H1 (cell line): ENCODE measurements at regions not wholly inside any gene's neighbourhood (a gene's known extent, or its start where the extent isn't known, plus 50 kb on each side); places are given as distances from the start of the nearest gene placed in this dataset.

Experiments used
- CTCF ChIA-PET: fragments of 300-600 bp; sonication (Branson Sonifier 250); formaldehyde crosslinking; loops from one replicate; lab custom pipeline; 2021; ENCODE audit not compliant: partially characterized antibody; lab: Charles Lee
- POLR2A ChIA-PET: fragments of 300-600 bp; sonication (Branson Sonifier 250); formaldehyde crosslinking; loops from one replicate; lab custom pipeline; 2021; ENCODE audit warnings: inconsistent platforms; ENCODE audit not compliant: partially characterized antibody; lab: Charles Lee
- DNase-seq, 2 experiments: peaks; one replicate each; pipeline versions ENCODE4 v3.0.0 to v3.0.0-alpha.2; 2010 to 2022; ENCODE audit warnings: low spot score in 2 of 2, low read depth in 1 of 2, mixed read lengths in 1 of 2
- FAIRE-seq: peaks from 2 replicates; lab custom pipeline; 2011; peaks lifted over from hg19 to GRCh38; lab: Jason Lieb, UNC
- H2AFZ ChIP-seq: 2 replicates; pipeline ENCODE4 v1.8.1; 2012; ENCODE audit warnings: low read length, inconsistent platforms
- H2AK5ac ChIP-seq: 2 replicates; pipeline ENCODE4 v1.6.1; 2013; ENCODE audit warnings: low read depth, low read length
- H2BK120ac ChIP-seq: replicated peaks from 2 replicates; pipeline ENCODE3; 2013; ENCODE audit warnings: low read depth, low read length, inconsistent platforms
- H2BK12ac ChIP-seq: 2 replicates; pipeline ENCODE4 v1.6.1; 2013; ENCODE audit warnings: low read depth, low read length
- H2BK15ac ChIP-seq: 2 replicates; pipeline ENCODE4 v1.6.1; 2013; ENCODE audit warnings: low read length
- H2BK20ac ChIP-seq: 2 replicates; pipeline ENCODE4 v1.6.1; 2013; ENCODE audit warnings: low read length
- H2BK5ac ChIP-seq: 2 replicates; pipeline ENCODE4 v1.6.1; 2013; ENCODE audit warnings: low read depth, low read length
- H3K14ac ChIP-seq: 2 replicates; pipeline ENCODE4 v1.6.1; 2013; ENCODE audit warnings: inconsistent platforms; ENCODE audit not compliant: insufficient read length
- H3K18ac ChIP-seq: 2 replicates; pipeline ENCODE4 v1.6.1; 2013; ENCODE audit warnings: low read length; ENCODE audit errors: extremely low read depth
- H3K23ac ChIP-seq: 2 replicates; pipeline ENCODE4 v1.6.1; 2013; ENCODE audit warnings: inconsistent platforms; ENCODE audit not compliant: insufficient read length
- H3K23me2 ChIP-seq: 2 replicates; pipeline ENCODE4 v1.6.1; 2013; ENCODE audit warnings: low read depth, low read length
- H3K27ac ChIP-seq: 2 replicates; pipeline ENCODE4 v1.6.1; 2011; ENCODE audit warnings: low read depth, low read length, inconsistent platforms
- H3K27me3 ChIP-seq, 4 experiments: replicated peaks in 1 of 4; 1 replicate in 1 of 4; 2 replicates in 3 of 4; pipeline versions ENCODE4 v1.6.1 to v1.8.1; 2011 to 2013; ENCODE audit warnings: low read length in 3 of 4, mild to moderate bottlenecking in 3 of 4, inconsistent platforms in 2 of 4, mixed read lengths in 2 of 4, moderate library complexity in 1 of 4; ENCODE audit not compliant: control insufficient read depth in 3 of 4, insufficient read depth in 3 of 4; ENCODE audit errors: extremely low read depth in 1 of 4
- H3K36me3 ChIP-seq, 4 experiments: 2 replicates each; pipeline versions ENCODE4 v1.6.1 to v1.8.1; 2011 to 2013; ENCODE audit warnings: mild to moderate bottlenecking in 4 of 4, low read length in 3 of 4, moderate library complexity in 2 of 4, control low read depth in 1 of 4, inconsistent platforms in 1 of 4; ENCODE audit not compliant: insufficient read depth in 4 of 4, control insufficient read depth in 2 of 4
- H3K4ac ChIP-seq: replicated peaks from 2 replicates; pipeline ENCODE3; 2013; ENCODE audit warnings: low read length, low read depth, mixed read lengths, inconsistent platforms; ENCODE audit not compliant: insufficient read length
- H3K4me1 ChIP-seq, 4 experiments: replicated peaks in 1 of 4; 1 replicate in 1 of 4; 2 replicates in 3 of 4; pipeline versions ENCODE4 v1.6.1 to v1.8.1; 2011 to 2013; ENCODE audit warnings: low read length in 3 of 4, inconsistent platforms in 2 of 4, mixed read lengths in 1 of 4; ENCODE audit not compliant: insufficient read depth in 4 of 4, control insufficient read depth in 3 of 4
- H3K4me2 ChIP-seq, 2 experiments: 2 replicates each; pipeline versions ENCODE4 v1.6.1 to v1.8.1; 2011 to 2013; ENCODE audit warnings: low read depth in 2 of 2, low read length in 2 of 2, control low read depth in 1 of 2, inconsistent platforms in 1 of 2, mild to moderate bottlenecking in 1 of 2; ENCODE audit not compliant: insufficient read depth in 1 of 2
- H3K4me3 ChIP-seq, 4 experiments: fragments of 200-600, 300-600 bp in 1 of 4; sonication (generic), shearing (Covaris generic), sonication (Bioruptor Twin) in 1 of 4; 2 replicates each; pipeline versions ENCODE4 v1.5.1 to v1.8.1; 2011 to 2016; ENCODE audit warnings: low read length in 4 of 4, low read depth in 3 of 4, control low read depth in 2 of 4, inconsistent platforms in 2 of 4, mild to moderate bottlenecking in 2 of 4, mixed read lengths in 1 of 4, moderate library complexity in 1 of 4; ENCODE audit not compliant: insufficient read depth in 2 of 4; ENCODE audit errors: extremely low read depth in 1 of 4
- H3K56ac ChIP-seq: replicated peaks from 2 replicates; pipeline ENCODE3; 2013; ENCODE audit warnings: low read depth, mild to moderate bottlenecking, mixed read lengths, low read length, inconsistent platforms; ENCODE audit not compliant: insufficient read length
- H3K79me1 ChIP-seq: 2 replicates; pipeline ENCODE4 v1.6.1; 2013; ENCODE audit warnings: low read depth, low read length, control low read depth
- H3K79me2 ChIP-seq, 2 experiments: 2 replicates each; pipeline versions ENCODE4 v1.6.1 to v1.8.1; 2012 to 2013; ENCODE audit warnings: low read length in 2 of 2, mild to moderate bottlenecking in 2 of 2, inconsistent platforms in 1 of 2; ENCODE audit not compliant: insufficient read depth in 2 of 2, control insufficient read depth in 1 of 2
- H3K9ac ChIP-seq, 4 experiments: replicated peaks in 1 of 4; 1 replicate in 1 of 4; 2 replicates in 3 of 4; pipeline versions ENCODE4 v1.6.1 to v1.8.1; 2011 to 2013; ENCODE audit warnings: low read depth in 3 of 4, low read length in 3 of 4, control low read depth in 2 of 4, mild to moderate bottlenecking in 2 of 4, moderate library complexity in 2 of 4, inconsistent platforms in 1 of 4; ENCODE audit errors: extremely low read depth in 1 of 4
- H3K9me3 ChIP-seq, 2 experiments: 2 replicates each; pipeline versions ENCODE4 v1.6.1 to v1.8.1; 2012 to 2013; ENCODE audit warnings: mild to moderate bottlenecking in 2 of 2, moderate library complexity in 2 of 2, control low read depth in 1 of 2, inconsistent platforms in 1 of 2, low read depth in 1 of 2, low read length in 1 of 2, mixed read lengths in 1 of 2; ENCODE audit not compliant: insufficient read depth in 2 of 2
- H4K20me1 ChIP-seq, 2 experiments: replicated peaks in 1 of 2; 2 replicates each; pipeline versions ENCODE3 to v1.8.1; 2011 to 2013; ENCODE audit warnings: inconsistent platforms in 2 of 2, low read length in 2 of 2, mild to moderate bottlenecking in 1 of 2; ENCODE audit not compliant: insufficient read depth in 2 of 2, control insufficient read depth in 1 of 2
- H4K5ac ChIP-seq: 2 replicates; pipeline ENCODE4 v1.6.1; 2013; ENCODE audit warnings: low read length, low read depth, mixed read lengths, inconsistent platforms; ENCODE audit not compliant: insufficient read length
- H4K8ac ChIP-seq: 2 replicates; pipeline ENCODE4 v1.8.0; 2013; ENCODE audit warnings: mild to moderate bottlenecking, moderate library complexity, low read length, inconsistent platforms; ENCODE audit not compliant: insufficient read depth; ENCODE audit errors: extremely low read depth
- H4K91ac ChIP-seq: replicated peaks from 2 replicates; pipeline ENCODE3; 2013; ENCODE audit warnings: low read length, mixed read lengths, inconsistent platforms; ENCODE audit not compliant: insufficient read length
- GTF2F1 ChIP-seq: IDR thresholded peaks from 2 replicates; pipeline ENCODE4 v1.6.1; 2012; ENCODE audit warnings: low read depth, low read length, improper control_type of control experiment, borderline replicate concordance
- POLR2A ChIP-seq, 2 experiments: IDR thresholded peaks; 1 replicate in 1 of 2; 2 replicates in 1 of 2; pipeline ENCODE4 v1.6.1; 2011; ENCODE audit warnings: low read depth in 2 of 2, low read length in 2 of 2, mild to moderate bottlenecking in 2 of 2; ENCODE audit errors: control extremely low read depth in 1 of 2
- RAD21 ChIP-seq, 2 experiments: IDR thresholded peaks in 1 of 2; conservative IDR thresholded peaks in 1 of 2; 2 replicates each; pipeline ENCODE4 v1.6.1; 2011; ENCODE audit warnings: low read depth in 2 of 2, low read length in 2 of 2, improper control_type of control experiment in 1 of 2, inconsistent platforms in 1 of 2, mild to moderate bottlenecking in 1 of 2, moderate library complexity in 1 of 2
- SIRT6 ChIP-seq: IDR thresholded peaks from one replicate; pipeline ENCODE4 v1.7.1; 2012; ENCODE audit warnings: low read length, inconsistent platforms
- SRF ChIP-seq: IDR thresholded peaks from 2 replicates; pipeline ENCODE4 v1.6.1; 2011; ENCODE audit warnings: mild to moderate bottlenecking, low read depth, low read length, moderate library complexity
- WGBS, 2 experiments: shearing (Covaris generic) in 1 of 2; methylation state at CpG; one replicate each; pipeline versions ENCODE4 v1.1.6 to v1.1.7; 2013 to 2015; ENCODE audit warnings: low lambda C conversion rate in 2 of 2, mixed read lengths in 2 of 2, inconsistent platforms in 1 of 2, low coverage in 1 of 2, missing lambda C conversion rate in 1 of 2; ENCODE audit not compliant: insufficient replicate concordance in 2 of 2, insufficient coverage in 1 of 2, insufficient read length in 1 of 2; ENCODE audit errors: extremely low coverage in 1 of 2, missing lambda C conversion rate in 1 of 2; 5-methylcytosine and 5-hydroxymethylcytosine counted together

GRCh38 chr5:106766916-106767315 is 903.8 kb downstream of the EFNA5 start:
- no peak overlapping the region for H3K14ac ChIP-seq
- no peak overlapping the region for H2BK20ac ChIP-seq
- no peak overlapping the region for H3K4me3 ChIP-seq
- no peak overlapping the region for H4K91ac ChIP-seq
- H4K5ac ChIP-seq: no peak overlapping the region
- H2BK15ac ChIP-seq: no peak overlapping the region
- no peak overlapping the region for H3K4me2 ChIP-seq
- CTCF ChIA-PET: interaction anchor here (0.6 to 0.8 kb wide), 3 partner anchors 50 to 1746 kb away, joined by 3 to 4 read pairs (median 3); no protein-coding TSS in a partner anchor
- POLR2A ChIA-PET: no interaction called here
- FAIRE-seq: no peak
- DNase-seq: no peak
- H4K8ac ChIP-seq: no peak overlapping the region
- no peak overlapping the region for H2AFZ ChIP-seq
- no peaks in the 10 kb centered on the region for H3K79me2 ChIP-seq
- no peak overlapping the region for H3K18ac ChIP-seq
- no peak overlapping the region for H3K23ac ChIP-seq
- H3K9me3 ChIP-seq: no peaks in the 10 kb centered on the region
- no peaks in the 10 kb centered on the region for H3K23me2 ChIP-seq
- H4K20me1 ChIP-seq: no peaks in the 10 kb centered on the region
- no peak overlapping the region for H3K9ac ChIP-seq
- H2BK12ac ChIP-seq: no peak overlapping the region
- no peak overlapping the region for H3K27ac ChIP-seq
- H2BK5ac ChIP-seq: no peak overlapping the region
- H2AK5ac ChIP-seq: no peak overlapping the region
- H3K79me1 ChIP-seq: no peaks in the 10 kb centered on the region
- 90% methylated on average over 2 of the region's 2 CpGs; no CpG with 5 or more reads in 1 of the 2 experiments for WGBS, 2 experiments
- H3K56ac ChIP-seq: no peak overlapping the region
- H2BK120ac ChIP-seq: no peak overlapping the region
- H3K27me3 ChIP-seq: no peaks in the 10 kb centered on the region
- no peak overlapping the region for H3K4ac ChIP-seq
- H3K36me3 ChIP-seq: no peaks in the 10 kb centered on the region
- H3K4me1 ChIP-seq: no peaks in the 10 kb centered on the region
- TF ChIP-seq SRF: no peak
- TF ChIP-seq GTF2F1: no peak
- TF ChIP-seq SIRT6: no peak
- TF ChIP-seq RAD21 (IDR thresholded peaks at IDR 0.05 in 1 of 2, conservative IDR thresholded peaks at IDR 0.05 in 1 of 2; ENCODE audit: low read depth in 2 of 2, low read length in 2 of 2): no peak
- no peak for TF ChIP-seq POLR2A (IDR thresholded peaks at IDR 0.05; ENCODE audit: control extremely low read depth in 1 of 2, low read depth in 2 of 2, low read length in 2 of 2)
